Spleen (tissue), 7 donors: ENCODE measurements at regions not wholly inside any gene's neighbourhood (a gene's known extent, or its start where the extent isn't known, plus 50 kb on each side); places are given as distances from the start of the nearest gene placed in this dataset.

ENCODE experiments used
- POLR2A ChIP-seq, 3 donors: fragments of 450-650 bp; IDR thresholded peaks; one replicate each; pipeline ENCODE4 v1.5.1; 2017; ENCODE audit warnings: antibody characterized with exemption in 3 of 3, mild to moderate bottlenecking in 1 of 3
- POLR2AphosphoS5 ChIP-seq, 3 donors: sonication (generic); formaldehyde crosslinking; IDR thresholded peaks; one replicate each; pipeline ENCODE4 v1.5.1; 2017; ENCODE audit warnings: antibody characterized with exemption in 3 of 3
- TF ChIP-seq, protein P1 (sequence below), 11 experiments: fragments of 200-600 bp in 7 of 11; fragments of 450-650 bp in 4 of 11; sonication (generic) in 4 of 11; IDR thresholded peaks in 8 of 11; conservative IDR thresholded peaks in 3 of 11; 1 replicate in 7 of 11; 2 replicates in 4 of 11; pipeline versions ENCODE4 v1.4.0 to v1.8.0; 2016 to 2021; ENCODE audit warnings: antibody characterized with exemption in 11 of 11, inconsistent platforms in 4 of 11, mild to moderate bottlenecking in 1 of 11
- donor health status: DM: no; HTN: no; CAD: no; lungs with moderate emphysema.
- donor health status: DM: no; HTN: no; CAD: no.
- donor health status: DM: no; HTN: no; CAD: no.

DNA sequence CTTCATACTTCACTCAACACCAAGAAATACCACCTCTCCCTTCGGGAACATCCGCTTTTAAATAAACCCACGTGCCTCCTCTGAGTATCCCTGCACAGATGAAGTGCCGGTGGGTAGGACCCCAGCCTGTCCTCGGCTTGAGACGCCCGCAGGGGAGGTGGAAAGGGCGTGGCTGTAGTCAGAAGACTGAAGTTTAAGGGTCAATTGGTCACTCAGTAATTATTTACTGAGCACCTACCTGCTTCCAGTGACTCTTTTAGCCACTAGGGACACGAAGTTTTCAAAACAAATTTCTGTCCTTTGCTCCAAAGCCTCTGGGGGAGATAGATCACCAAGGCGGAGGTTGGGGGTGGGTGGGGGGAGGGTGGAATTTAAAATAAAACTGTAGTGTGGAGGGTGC lies 309.4 kb downstream of the VRK1 start:
- TF ChIP-seq, protein P1, sequence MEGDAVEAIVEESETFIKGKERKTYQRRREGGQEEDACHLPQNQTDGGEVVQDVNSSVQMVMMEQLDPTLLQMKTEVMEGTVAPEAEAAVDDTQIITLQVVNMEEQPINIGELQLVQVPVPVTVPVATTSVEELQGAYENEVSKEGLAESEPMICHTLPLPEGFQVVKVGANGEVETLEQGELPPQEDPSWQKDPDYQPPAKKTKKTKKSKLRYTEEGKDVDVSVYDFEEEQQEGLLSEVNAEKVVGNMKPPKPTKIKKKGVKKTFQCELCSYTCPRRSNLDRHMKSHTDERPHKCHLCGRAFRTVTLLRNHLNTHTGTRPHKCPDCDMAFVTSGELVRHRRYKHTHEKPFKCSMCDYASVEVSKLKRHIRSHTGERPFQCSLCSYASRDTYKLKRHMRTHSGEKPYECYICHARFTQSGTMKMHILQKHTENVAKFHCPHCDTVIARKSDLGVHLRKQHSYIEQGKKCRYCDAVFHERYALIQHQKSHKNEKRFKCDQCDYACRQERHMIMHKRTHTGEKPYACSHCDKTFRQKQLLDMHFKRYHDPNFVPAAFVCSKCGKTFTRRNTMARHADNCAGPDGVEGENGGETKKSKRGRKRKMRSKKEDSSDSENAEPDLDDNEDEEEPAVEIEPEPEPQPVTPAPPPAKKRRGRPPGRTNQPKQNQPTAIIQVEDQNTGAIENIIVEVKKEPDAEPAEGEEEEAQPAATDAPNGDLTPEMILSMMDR (IDR thresholded peaks at IDR 0.05 in 8 of 11, conservative IDR thresholded peaks at IDR 0.05 in 3 of 11) = no peak
- TF ChIP-seq POLR2A (IDR thresholded peaks at IDR 0.05) = no peak
- no peak for TF ChIP-seq POLR2AphosphoS5 (IDR thresholded peaks at IDR 0.05)
